ENCODE measurements at regions not wholly inside any gene's neighbourhood (a gene's known extent, or its start where the extent isn't known, plus 50 kb on each side); places are given as distances from the start of the nearest gene placed in this dataset.

DNA sequence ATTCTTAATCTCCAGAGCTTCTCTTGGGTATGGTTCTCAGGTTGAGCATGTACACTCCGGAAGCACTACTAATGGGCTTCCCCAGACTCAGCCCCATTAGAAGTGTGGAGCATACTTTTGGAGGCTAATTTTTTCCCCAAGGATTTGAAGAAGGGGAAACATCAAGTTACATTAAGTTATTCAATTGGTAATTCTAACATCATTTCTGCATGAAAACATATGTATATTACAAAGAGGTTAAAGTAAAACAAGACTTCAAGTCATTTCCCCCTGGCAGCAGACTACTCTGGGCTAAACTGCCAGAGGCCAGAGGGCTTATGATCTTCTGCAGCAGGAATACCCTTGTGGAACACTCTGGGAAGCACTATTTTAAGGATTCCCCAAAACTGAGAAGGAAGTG lies 227.7 kb upstream of the STK17B start:
- H3K56ac ChIP-seq (ENCODE audit: insufficient read length, low read depth, low read length), result no peak overlapping the region
- TF ChIP-seq, protein P1, sequence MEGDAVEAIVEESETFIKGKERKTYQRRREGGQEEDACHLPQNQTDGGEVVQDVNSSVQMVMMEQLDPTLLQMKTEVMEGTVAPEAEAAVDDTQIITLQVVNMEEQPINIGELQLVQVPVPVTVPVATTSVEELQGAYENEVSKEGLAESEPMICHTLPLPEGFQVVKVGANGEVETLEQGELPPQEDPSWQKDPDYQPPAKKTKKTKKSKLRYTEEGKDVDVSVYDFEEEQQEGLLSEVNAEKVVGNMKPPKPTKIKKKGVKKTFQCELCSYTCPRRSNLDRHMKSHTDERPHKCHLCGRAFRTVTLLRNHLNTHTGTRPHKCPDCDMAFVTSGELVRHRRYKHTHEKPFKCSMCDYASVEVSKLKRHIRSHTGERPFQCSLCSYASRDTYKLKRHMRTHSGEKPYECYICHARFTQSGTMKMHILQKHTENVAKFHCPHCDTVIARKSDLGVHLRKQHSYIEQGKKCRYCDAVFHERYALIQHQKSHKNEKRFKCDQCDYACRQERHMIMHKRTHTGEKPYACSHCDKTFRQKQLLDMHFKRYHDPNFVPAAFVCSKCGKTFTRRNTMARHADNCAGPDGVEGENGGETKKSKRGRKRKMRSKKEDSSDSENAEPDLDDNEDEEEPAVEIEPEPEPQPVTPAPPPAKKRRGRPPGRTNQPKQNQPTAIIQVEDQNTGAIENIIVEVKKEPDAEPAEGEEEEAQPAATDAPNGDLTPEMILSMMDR (conservative IDR thresholded peaks at IDR 0.05), result no peak
- no peaks in the 10 kb centered on the region; the same call in 1 of the 2 replicates for H3K4me1 ChIP-seq (ENCODE audit: insufficient read depth, low read length)
- Mint-ChIP-seq H3K27ac (no peak overlapping the region), H3K9me3 (no peaks in the 10 kb centered on the region), H3K36me3 (ENCODE audit: insufficient read depth in 1 of 3, low read depth in 3 of 3) (no peaks in the 10 kb centered on the region), H3K27me3 (ENCODE audit: low read depth) (no peaks in the 10 kb centered on the region), H3K4me3 (no peak overlapping the region), H3K4me1 (peaks cover 4% of the 10 kb centered on the region in 2 experiments; a peak in 3 of 4 replicates)
- H3T11ph ChIP-seq (ENCODE audit: low read length), result no peak overlapping the region
- no peaks in the 10 kb centered on the region for H4K20me1 ChIP-seq (ENCODE audit: control insufficient read depth, insufficient read depth, insufficient read length)
- no peak overlapping the region for H3K27ac ChIP-seq (ENCODE audit: insufficient read length, low read depth, low read length)
- no peak overlapping the region for H2AK5ac ChIP-seq (ENCODE audit: insufficient read length, low read length)
- H2AFZ ChIP-seq (ENCODE audit: low read length), result no peak overlapping the region
- H2BK5ac ChIP-seq (ENCODE audit: insufficient read length, low read length), result no peak overlapping the region
- H3K79me2 ChIP-seq (ENCODE audit: insufficient read depth, low read length), result no peaks in the 10 kb centered on the region
- no peak for DNase-seq
- H2BK12ac ChIP-seq (ENCODE audit: insufficient read length, low read depth, low read length), result no peak overlapping the region
- H4K5ac ChIP-seq (ENCODE audit: insufficient read length, low read depth, low read length), result no peak overlapping the region
- H3K4me2 ChIP-seq (ENCODE audit: insufficient read depth, insufficient read length, low read length), result no peak overlapping the region
- no peak overlapping the region for H3K9ac ChIP-seq (ENCODE audit: extremely low read depth, insufficient read length, low read length)
- no peak overlapping the region; the same call in 1 of the 2 replicates for H3K14ac ChIP-seq (ENCODE audit: insufficient read depth, low read length)
- no peak overlapping the region for H3K23ac ChIP-seq (ENCODE audit: insufficient read length, low read depth, low read length)
- H3K18ac ChIP-seq (ENCODE audit: insufficient read length, low read depth, low read length), result no peak overlapping the region
- WGBS (ENCODE audit: extremely low coverage, insufficient read length, low lambda C conversion rate), result no CpG with 5 or more reads among the region's 1 CpG
- no peaks in the 10 kb centered on the region for H3K23me2 ChIP-seq (ENCODE audit: insufficient read length, low read depth, low read length, poor library complexity, severe bottlenecking)
- H2BK120ac ChIP-seq (ENCODE audit: low read depth, low read length, poor library complexity, severe bottlenecking), result no peak overlapping the region
- no peak overlapping the region for H4K8ac ChIP-seq (replicated peaks; ENCODE audit: insufficient read length, low read depth, low read length)
- no peaks in the 10 kb centered on the region for H3K27me3 ChIP-seq (ENCODE audit: insufficient read depth, low read length)
- H4K91ac ChIP-seq (ENCODE audit: insufficient read length, low read depth, low read length), result no peak overlapping the region
- no peak overlapping the region for H2BK15ac ChIP-seq (ENCODE audit: low read depth, low read length)
- no peaks in the 10 kb centered on the region for H3K79me1 ChIP-seq (ENCODE audit: insufficient read depth, low read depth, low read length, poor library complexity, severe bottlenecking)
- no peak overlapping the region for H3K4ac ChIP-seq (ENCODE audit: low read depth, low read length)
- no peak overlapping the region for H2BK20ac ChIP-seq (ENCODE audit: low read depth, low read length, poor library complexity, severe bottlenecking)
- H3K9me3 ChIP-seq (ENCODE audit: control insufficient read depth, low read depth, low read length), result no peaks in the 10 kb centered on the region

Measured in H9 (cell line).